Suppressor macrophage treated with lipopolysaccharide for 1 hour (primary cell): ENCODE measurements at regions not wholly inside any gene's neighbourhood (a gene's known extent, or its start where the extent isn't known, plus 50 kb on each side); places are given as distances from the start of the nearest gene placed in this dataset.
A peak's percentile ranks its signal among the peaks of the same experiment; 100 is the strongest.

ENCODE experiments used
- DNase-seq, 3 donors: peaks; one replicate each; pipeline ENCODE4 v3.0.0-alpha.2; 2020 to 2022

GRCh38 chr5:124581738-124582560, 164.5 kb downstream of the ZNF608 start:
- no peak for DNase-seq

DNA sequence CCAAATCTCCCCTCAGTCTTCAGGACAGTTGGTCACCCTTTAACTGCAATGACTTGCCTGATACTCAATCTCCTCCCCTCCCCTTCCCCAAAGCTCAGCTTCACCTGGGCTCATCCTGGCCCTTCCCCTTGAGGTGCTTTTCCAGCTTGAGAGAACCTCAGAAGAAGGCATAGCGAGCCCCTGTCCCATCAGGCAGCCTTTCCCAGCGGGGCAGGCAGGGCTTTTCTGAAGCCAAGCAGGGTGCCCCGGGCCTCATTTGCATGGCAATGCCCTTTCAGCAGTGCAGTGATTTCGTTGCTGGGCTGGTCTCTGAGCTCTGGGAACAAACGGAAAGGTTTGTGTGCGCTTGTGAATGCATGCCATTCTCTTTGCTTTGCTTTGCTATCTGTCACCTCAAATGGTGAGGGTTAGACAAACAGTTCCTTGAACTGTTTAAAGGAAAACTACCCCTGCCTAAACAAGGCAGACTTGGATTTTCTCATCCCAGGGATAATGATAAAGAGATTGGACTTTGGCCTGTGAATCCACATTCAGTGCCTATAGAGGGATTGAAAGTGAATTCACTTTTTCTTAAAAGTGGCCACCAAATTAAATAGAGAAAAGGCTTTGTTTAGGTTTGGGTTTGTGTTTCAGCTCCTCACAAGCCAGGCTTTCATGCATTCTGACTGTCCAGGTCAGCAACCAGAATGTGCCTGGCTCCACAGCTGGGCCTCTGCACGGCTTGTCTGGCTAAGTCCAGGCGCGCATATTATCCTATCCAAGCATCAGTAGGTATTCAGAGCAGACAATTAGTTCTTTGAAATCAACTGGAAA, 165.3 kb downstream of the ZNF608 start:
- DNase-seq = no peak

GRCh38 chr5:124580512-124580911, 165.9 kb downstream of the ZNF608 start:
- no peak for DNase-seq

DNA sequence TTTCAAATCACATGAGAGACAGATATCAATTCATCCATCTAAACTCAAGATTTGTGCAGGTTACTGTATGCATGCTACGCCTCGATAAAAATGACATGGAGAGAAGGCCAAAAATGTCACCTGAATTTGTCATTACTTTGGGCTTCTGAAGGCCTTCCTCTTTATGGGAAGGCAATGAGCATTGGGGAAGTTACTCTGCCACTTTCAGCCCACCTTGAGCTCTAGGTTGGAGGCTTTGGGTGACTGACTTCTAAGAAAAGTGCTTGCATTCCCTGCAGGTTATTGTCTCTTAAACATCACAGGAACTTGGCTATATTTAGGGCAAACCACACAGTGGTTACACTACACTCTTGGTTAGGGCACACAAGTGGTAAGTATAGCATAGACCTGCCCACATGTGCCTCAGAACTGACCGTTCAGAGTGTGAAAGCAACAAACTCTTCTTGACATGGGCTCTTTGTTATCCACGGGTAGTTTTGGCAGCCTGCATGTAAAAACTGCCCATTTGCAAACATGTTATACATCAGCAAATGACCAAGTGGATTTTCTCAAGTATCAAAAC, 169.5 kb downstream of the ZNF608 start:
- DNase-seq = no peak

DNA sequence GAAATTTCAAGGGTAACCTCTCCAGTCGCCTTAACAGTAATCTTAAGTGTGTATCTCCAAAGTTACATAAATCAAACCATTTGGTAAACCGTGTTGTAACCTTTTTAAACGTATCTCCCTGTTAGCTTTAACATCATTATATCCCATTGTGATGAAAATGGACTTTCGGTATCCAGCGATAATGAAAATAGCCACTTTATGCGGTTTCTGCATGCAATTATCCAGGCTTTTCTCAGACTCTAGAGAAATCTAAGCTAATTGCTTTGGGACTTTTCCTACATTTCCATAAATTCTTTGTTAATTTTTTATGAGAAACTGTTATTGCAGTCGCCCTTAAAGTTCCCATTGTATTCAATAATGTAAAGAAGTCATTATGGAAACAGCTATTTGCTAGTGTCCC, 170.7 kb downstream of the ZNF608 start:
- no peak for DNase-seq

- DNase-seq = no peak
Measured at GRCh38 chr5:124574521-124575436, 171.7 kb downstream of the ZNF608 start.

DNA sequence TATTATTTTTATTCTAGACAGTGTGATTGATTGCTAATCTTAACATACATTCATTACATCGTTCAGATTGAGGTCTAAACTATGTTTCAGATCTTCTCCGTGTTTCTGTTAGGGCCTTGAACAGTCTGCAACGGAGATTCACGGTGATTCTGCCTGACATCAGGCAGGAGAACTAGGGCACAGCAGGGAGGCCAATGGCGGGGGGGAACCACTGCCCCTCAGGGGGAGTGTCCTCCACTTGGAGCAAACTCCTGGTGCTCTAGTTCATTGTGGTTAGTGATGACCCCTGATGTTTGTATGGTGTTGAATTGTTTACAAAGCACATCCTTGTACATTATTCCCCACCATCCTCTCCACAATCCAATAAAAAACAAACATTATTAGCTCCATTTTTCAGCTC, 173.5 kb downstream of the ZNF608 start:
- DNase-seq = no peak

- no peak for DNase-seq
Measured at GRCh38 chr5:124570285-124571035, 176.0 kb downstream of the ZNF608 start.

GRCh38 chr5:124566875-124567450, 179.5 kb downstream of the ZNF608 start:
- DNase-seq = no peak

GRCh38 chr5:124561451-124561850, 185.0 kb downstream of the ZNF608 start:
- DNase-seq = no peak

DNA sequence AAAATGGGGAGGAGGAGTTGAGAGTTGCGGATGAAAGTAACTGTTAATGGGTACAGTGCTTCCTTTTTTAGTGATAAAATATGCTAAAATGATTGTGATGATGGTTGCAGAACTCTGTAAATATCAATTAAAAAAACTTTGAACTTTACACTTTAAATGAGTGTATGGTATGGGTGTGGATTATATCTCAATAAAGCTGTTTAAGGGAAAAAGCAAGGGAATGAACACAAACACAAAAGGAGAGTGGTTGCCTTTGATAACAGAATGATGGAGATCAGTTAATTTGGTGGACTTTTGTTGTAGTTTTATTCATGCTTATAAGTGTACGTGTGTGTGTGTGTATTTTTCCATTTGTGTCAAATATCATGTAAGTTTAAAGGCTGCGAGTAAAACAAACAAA, 186.1 kb downstream of the ZNF608 start:
- no peak for DNase-seq

- DNase-seq = no peak
Measured at GRCh38 chr5:124557761-124558160, 188.7 kb downstream of the ZNF608 start.

- DNase-seq = no peak
Measured at GRCh38 chr5:124554746-124555578, 191.5 kb downstream of the ZNF608 start.

DNA sequence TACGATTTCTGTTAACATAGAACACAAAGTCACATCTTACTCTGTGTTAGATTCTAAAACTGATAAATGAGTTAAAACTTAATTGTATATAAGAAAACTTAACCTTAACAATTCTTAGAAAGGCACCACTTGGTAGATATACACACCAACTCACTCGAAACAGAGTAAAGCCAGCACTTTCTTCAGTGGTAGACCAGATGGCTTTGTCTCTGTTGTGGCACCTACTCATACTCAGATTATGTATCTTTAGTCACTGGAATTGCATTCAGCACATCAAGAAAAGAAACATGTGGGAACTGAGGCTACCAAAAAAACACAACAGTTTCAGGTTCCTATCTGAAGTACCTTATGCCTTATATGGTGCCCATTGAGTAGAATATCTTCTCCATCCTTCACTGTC, 192.5 kb downstream of the ZNF608 start:
- no peak for DNase-seq

DNA sequence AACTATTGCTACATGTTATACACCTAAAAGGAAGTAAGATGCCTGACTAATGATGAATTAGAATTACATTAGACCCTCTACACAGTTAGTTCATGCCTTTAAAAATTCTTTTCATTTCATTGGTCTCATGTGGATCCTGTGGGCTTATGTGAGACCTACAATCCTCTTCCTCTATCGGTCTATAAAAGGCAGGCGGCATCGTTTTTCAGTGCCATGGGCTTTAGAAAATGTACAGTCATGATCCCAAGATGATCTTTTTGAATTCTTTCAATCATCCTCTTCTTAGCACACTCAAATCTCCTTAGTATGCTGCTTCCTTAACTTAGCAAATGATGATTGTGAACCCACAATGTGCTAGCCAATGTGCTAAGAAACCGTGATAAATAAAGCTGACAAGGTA, 193.9 kb downstream of the ZNF608 start:
- no peak for DNase-seq

GRCh38 chr5:124551939-124552279, 194.5 kb downstream of the ZNF608 start:
- no peak for DNase-seq

- no peak for DNase-seq
Measured at GRCh38 chr5:124550731-124551130, 195.7 kb downstream of the ZNF608 start.

DNA sequence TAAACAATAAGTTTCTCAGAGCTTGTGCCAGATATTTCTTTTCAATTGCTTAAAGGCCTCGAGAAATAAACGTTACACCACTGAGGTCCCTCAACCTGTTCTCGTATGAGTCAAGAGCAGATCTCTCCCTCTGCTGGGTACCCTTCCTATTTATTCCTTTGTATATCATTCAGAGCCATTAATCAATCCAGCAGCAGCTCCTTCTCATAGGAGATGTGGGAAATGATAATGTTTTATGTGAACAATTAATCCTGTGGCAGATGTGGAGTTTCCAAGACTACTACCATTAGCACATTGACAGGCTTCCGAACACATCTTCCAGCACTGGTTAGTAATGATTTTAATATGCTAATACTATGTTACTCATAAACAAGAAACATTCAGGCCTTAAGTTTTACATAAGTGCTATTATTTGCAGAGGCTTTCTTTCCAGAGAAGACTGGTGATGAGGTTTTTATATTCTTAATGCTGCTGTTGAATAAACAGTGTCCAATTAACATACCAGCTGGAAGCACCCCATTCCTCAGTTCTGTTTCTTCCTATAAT, 196.5 kb downstream of the ZNF608 start:
- DNase-seq = no peak

- DNase-seq = peak in 2 of 3 donors; percentile 3 to 6
Measured at GRCh38 chr5:124546643-124547042, 199.8 kb downstream of the ZNF608 start.

DNA sequence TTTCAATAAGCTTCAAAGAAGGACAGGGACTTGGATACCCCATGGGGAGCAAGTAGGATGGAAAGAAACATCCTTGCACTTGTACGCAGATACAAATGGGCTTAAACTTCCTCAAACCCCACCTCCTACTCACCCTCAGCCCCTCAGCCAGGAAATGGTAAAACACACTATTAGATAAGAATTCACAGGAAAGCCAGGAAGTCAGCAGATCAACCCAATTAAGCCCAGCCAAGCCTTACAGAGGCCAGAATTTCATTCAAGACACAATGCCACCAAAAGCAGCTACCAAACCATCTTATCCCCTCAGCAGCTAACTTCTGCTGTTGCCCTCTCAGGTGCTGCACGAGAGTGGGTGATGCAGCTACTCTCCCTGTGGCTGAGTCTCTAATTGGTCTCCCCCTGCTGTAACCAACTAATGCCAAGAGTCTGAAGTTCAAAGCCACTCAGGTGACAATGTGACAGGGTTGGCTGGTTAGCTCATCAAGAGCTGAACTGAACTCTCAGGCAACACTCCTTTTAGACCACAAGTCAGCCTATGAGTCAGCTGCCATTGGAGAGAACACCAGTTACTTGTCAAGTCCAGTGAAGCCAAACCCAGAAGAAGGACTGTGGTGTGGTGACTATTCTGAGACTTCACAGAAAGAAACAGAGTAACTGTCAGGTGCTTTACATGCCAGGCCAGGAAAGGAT, 201.9 kb downstream of the ZNF608 start:
- peak in 1 of 3 donors; percentile 2 for DNase-seq
